HEK293T (cell line): ENCODE measurements at regions not wholly inside any gene's neighbourhood (a gene's known extent, or its start where the extent isn't known, plus 50 kb on each side); places are given as distances from the start of the nearest gene placed in this dataset.
A peak's percentile ranks its signal among the peaks of the same experiment; 100 is the strongest.

Experiments
- CTCF ChIA-PET: fragments of 350-600 bp; formaldehyde crosslinking; extraction: SDS; loops from one replicate; lab custom pipeline; 2021; ENCODE audit warnings: antibody characterized with exemption, inconsistent platforms; lab: Yijun Ruan, JAX
- POLR2A ChIA-PET: fragments of 350-600 bp; formaldehyde crosslinking; extraction: SDS; loops from one replicate; lab custom pipeline; 2020; ENCODE audit warnings: antibody characterized with exemption, inconsistent platforms; lab: Yijun Ruan, JAX
- DNase-seq: peaks from one replicate; pipeline ENCODE4 v3.0.0; 2012; ENCODE audit warnings: mixed read lengths; ENCODE audit errors: extremely low spot score
- ARNT ChIP-seq: fragments of 450-650 bp; IDR thresholded peaks from 2 replicates; pipeline ENCODE4 v1.6.1; 2017; ENCODE audit warnings: mild to moderate bottlenecking
- BHLHE40 ChIP-seq: fragments of 450-650 bp; IDR thresholded peaks from 2 replicates; pipeline ENCODE4 v1.6.1; 2016; ENCODE audit warnings: mild to moderate bottlenecking, moderate library complexity, borderline replicate concordance
- CTBP1 ChIP-seq: fragments of 450-650 bp; IDR thresholded peaks from 2 replicates; pipeline ENCODE4 v1.6.1; 2016; ENCODE audit warnings: borderline replicate concordance
- ELF4 ChIP-seq: fragments of 450-650 bp; IDR thresholded peaks from 2 replicates; pipeline ENCODE4 v1.6.1; 2017; ENCODE audit warnings: antibody characterized with exemption
- FOXA1 ChIP-seq: fragments of 450-650 bp; IDR thresholded peaks from 2 replicates; pipeline ENCODE4 v1.6.1; 2016; ENCODE audit warnings: mild to moderate bottlenecking
- FOXK2 ChIP-seq: fragments of 450-650 bp; IDR thresholded peaks from 2 replicates; pipeline ENCODE4 v1.6.1; 2016; ENCODE audit warnings: mild to moderate bottlenecking
- FOXM1 ChIP-seq: fragments of 450-650 bp; IDR thresholded peaks from 2 replicates; pipeline ENCODE4 v1.6.1; 2017; ENCODE audit warnings: mild to moderate bottlenecking, borderline replicate concordance
- HDGF ChIP-seq: fragments of 450-650 bp; IDR thresholded peaks from 2 replicates; pipeline ENCODE4 v1.6.1; 2017; ENCODE audit warnings: antibody characterized with exemption, borderline replicate concordance
- L3MBTL2 ChIP-seq: fragments of 450-650 bp; conservative IDR thresholded peaks from 2 replicates; pipeline ENCODE4 v1.6.1; 2016; ENCODE audit warnings: mild to moderate bottlenecking
- LEF1 ChIP-seq: fragments of 450-650 bp; IDR thresholded peaks from 2 replicates; pipeline ENCODE4 v1.6.1; 2017; ENCODE audit warnings: mild to moderate bottlenecking, borderline replicate concordance
- NFRKB ChIP-seq: fragments of 450-650 bp; IDR thresholded peaks from 2 replicates; pipeline ENCODE4 v1.6.1; 2016; ENCODE audit warnings: mild to moderate bottlenecking, moderate library complexity
- SP1 ChIP-seq: fragments of 450-650 bp; IDR thresholded peaks from 2 replicates; pipeline ENCODE4 v1.6.1; 2017
- SUZ12 ChIP-seq: fragments of 450-650 bp; IDR thresholded peaks from 2 replicates; pipeline ENCODE4 v1.6.1; 2016; ENCODE audit warnings: mild to moderate bottlenecking
- TARDBP ChIP-seq: fragments of 450-650 bp; IDR thresholded peaks from 2 replicates; pipeline ENCODE4 v1.6.1; 2016
- ZNF384 ChIP-seq: fragments of 450-650 bp; IDR thresholded peaks from 2 replicates; pipeline ENCODE4 v1.6.1; 2016
- TF ChIP-seq, protein P1 (sequence below): fragments of 450-650 bp; IDR thresholded peaks from 2 replicates; pipeline ENCODE4 v1.6.1; 2016

DNA sequence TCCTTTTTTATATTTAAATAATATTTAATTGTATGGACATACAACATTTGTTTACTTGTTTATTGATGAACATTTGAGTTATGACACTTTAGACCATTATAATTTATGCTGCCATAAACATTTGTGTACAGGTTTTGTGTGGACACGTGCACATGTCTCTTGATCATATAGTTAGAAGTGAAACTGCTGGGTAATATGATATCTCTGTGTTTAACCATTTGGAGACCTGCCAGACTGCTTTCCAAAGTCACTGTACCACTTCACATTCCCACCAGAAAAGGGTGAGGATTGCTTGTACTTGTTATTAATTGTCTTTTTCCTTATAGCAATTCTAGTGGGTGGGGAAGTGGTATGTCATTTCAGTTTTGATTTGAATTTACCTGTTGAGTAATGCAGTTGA is 145.6 kb upstream of the KLHL1 start:
- DNase-seq, result peak; percentile 42
- TF ChIP-seq, protein P1, sequence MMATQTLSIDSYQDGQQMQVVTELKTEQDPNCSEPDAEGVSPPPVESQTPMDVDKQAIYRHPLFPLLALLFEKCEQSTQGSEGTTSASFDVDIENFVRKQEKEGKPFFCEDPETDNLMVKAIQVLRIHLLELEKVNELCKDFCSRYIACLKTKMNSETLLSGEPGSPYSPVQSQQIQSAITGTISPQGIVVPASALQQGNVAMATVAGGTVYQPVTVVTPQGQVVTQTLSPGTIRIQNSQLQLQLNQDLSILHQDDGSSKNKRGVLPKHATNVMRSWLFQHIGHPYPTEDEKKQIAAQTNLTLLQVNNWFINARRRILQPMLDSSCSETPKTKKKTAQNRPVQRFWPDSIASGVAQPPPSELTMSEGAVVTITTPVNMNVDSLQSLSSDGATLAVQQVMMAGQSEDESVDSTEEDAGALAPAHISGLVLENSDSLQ, result peak; percentile 63
- no peak for TF ChIP-seq BHLHE40
- peak; percentile 69 for TF ChIP-seq L3MBTL2
- ChIA-PET POLR2A (no interaction called here), CTCF (no interaction called here)

DNA sequence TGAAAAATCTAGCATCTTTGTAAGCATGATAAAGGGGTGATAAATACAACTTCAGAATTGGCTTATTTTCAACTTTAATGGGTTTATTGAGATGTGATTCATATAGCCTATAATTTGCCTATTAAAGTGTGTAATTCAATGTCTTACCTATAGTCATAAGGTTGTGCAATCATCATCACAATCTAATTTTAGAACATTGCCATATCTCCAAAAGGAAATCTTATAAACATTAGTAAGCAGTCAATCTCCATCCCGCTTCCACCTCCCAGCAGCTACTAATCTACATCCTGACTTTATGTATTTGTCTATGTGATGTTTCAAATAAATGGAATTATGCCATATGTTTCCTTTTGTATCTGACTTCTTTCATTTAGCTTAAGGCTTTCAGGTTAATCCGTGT is 145.2 kb upstream of the KLHL1 start:
- CTCF ChIA-PET, result no interaction called here
- DNase-seq, result no peak
- POLR2A ChIA-PET, result no interaction called here
- TF ChIP-seq ELF4 (no peak), FOXA1 (no peak), HDGF (no peak), FOXK2 (no peak), FOXM1 (no peak), ZNF384 (no peak), TARDBP (no peak), LEF1 (no peak)
- TF ChIP-seq, protein P1, result no peak

DNA sequence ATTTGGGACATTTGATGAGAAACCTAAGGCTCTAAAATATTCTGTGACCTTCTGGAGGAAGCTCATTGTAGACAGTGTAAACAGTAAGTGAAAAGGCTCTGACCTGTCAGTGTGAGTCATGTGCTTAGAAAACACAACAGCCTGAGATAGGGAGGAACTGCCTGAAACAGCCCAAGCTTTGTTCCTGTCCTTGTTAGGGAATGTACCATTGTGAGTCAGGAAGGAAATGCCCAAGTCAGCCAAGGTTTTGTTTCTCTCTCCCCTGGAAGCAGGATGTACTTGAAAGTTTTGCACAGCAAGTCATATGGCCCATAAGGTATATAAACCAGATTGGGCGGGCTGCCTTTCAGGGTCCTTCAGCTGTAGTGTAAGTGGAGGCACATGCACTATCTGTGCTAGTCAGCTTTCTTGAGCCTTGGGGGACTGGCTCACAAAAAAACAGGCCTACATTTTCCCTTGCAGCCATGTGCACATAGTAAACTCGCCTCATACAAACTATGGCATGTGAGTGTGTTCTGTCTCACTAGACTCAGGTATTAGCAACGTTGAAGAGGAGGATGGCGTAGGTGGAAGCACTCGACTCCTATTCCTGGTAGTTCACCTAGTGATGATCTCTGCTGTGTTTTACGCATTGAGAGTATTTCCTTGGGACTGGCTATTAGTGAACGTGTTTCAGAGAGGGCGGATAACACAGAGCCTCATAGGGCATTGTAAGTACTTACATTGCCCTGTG is 141.2 kb upstream of the KLHL1 start:
- ChIA-PET CTCF (no interaction called here), POLR2A (no interaction called here)
- TF ChIP-seq ELF4, result no peak
- no peak for TF ChIP-seq FOXK2
- no peak for TF ChIP-seq TARDBP
- TF ChIP-seq, protein P1, result no peak
- TF ChIP-seq ARNT, result no peak
- DNase-seq, result no peak

DNA sequence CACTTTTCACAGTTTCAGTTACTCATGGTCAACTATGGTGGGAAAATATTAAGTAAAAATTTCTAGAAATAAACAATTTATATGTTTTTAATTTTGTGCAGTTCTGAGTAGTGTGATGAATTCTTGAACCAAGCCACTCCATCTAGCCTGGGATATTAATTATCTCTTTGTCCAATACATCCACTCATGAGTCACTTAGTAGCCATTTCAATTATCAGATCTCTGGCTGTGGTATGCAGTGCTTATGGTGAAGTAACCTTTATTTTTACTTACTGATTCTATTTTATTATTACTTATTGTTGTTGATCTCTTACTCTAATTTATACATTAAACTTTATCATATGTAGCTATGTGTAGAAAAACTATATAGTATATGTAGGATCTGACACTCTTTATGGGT is 128.9 kb upstream of the KLHL1 start:
- DNase-seq, result no peak
- TF ChIP-seq SUZ12, result no peak
- no peak for TF ChIP-seq ZNF384
- TF ChIP-seq FOXA1, result no peak
- no peak for TF ChIP-seq FOXK2
- TF ChIP-seq SP1, result no peak
- no peak for TF ChIP-seq NFRKB
- no peak for TF ChIP-seq FOXM1
- TF ChIP-seq, protein P1, result no peak
- TF ChIP-seq CTBP1, result no peak
- no peak for TF ChIP-seq L3MBTL2
- no peak for TF ChIP-seq BHLHE40
- TF ChIP-seq ELF4, result no peak
- no peak for TF ChIP-seq ARNT
- TF ChIP-seq TARDBP, result no peak
- TF ChIP-seq LEF1, result no peak
- no peak for TF ChIP-seq HDGF
- ChIA-PET CTCF (no interaction called here), POLR2A (no interaction called here)

DNA sequence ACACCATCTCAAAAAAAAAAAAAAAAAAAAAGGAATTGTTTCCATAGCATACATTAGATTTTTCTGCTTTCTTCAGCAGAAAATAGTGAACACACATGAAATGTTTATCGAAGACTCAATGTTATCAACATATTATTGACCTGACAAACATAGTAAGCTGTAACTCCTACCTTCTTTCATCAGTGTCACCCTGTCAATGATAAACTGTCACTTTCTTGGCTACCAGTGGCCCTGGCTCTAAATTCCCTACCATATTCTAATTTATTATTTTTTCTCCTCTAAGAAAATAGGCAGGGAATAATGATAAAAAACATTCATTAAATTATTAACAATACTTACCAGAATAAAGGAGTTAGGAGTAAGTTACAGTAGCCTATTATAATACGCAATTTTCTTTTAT is 127.3 kb upstream of the KLHL1 start:
- ChIA-PET CTCF (no interaction called here), POLR2A (no interaction called here)
- DNase-seq, result no peak
- no peak for TF ChIP-seq ELF4
- no peak for TF ChIP-seq CTBP1
- no peak for TF ChIP-seq FOXA1
- TF ChIP-seq, protein P1, result no peak
- TF ChIP-seq ARNT, result no peak
- TF ChIP-seq SP1, result no peak
- no peak for TF ChIP-seq TARDBP
- no peak for TF ChIP-seq LEF1

DNA sequence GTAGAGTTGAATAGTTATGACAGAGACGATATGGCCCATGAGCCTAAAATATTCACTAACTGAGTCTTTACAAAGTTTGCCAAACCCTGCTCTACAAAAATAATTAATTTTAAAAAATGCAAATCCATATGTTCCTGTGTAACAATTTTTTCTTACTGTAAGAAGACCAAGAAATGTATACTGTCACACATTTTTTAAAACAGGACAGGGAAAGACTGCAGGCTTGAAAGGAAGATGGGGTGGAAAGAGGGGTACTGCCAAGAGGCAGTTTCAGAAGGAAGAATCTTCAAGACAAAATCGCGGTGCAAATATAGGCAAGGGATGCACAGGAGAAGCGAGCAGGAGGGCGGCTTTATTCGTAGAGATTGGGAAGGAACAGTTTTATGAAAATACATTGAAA is 115.7 kb upstream of the KLHL1 start:
- CTCF ChIA-PET, result no interaction called here
- no peak for DNase-seq
- TF ChIP-seq CTBP1 (no peak), ELF4 (no peak), ARNT (no peak), FOXK2 (no peak), HDGF (no peak), TARDBP (no peak), FOXM1 (no peak), NFRKB (no peak), L3MBTL2 (no peak), FOXA1 (no peak), BHLHE40 (no peak), SUZ12 (no peak), LEF1 (no peak), ZNF384 (no peak)
- TF ChIP-seq, protein P1, result no peak
- POLR2A ChIA-PET, result no interaction called here
